Spleen (tissue), 11 donors: ENCODE measurements at regions not wholly inside any gene's neighbourhood (a gene's known extent, or its start where the extent isn't known, plus 50 kb on each side); places are given as distances from the start of the nearest gene placed in this dataset.

ENCODE experiments used
- DNase-seq: peaks from one replicate; pipeline ENCODE4 v3.0.0-alpha.2; 2020
- H3K27ac ChIP-seq, 8 donors: fragments of 200-600 bp; sonication (generic) in 7 of 8; 1 replicate in 4 of 8; 2 replicates in 4 of 8; pipeline versions ENCODE4 v1.5.0 to v1.8.0; 2016 to 2021; ENCODE audit warnings: inconsistent platforms in 4 of 8, mild to moderate bottlenecking in 4 of 8, moderate library complexity in 1 of 8
- H3K27me3 ChIP-seq, 7 donors: fragments of 200-600 bp; sonication (generic) in 6 of 7; replicated peaks in 1 of 7; 1 replicate in 4 of 7; 2 replicates in 3 of 7; pipeline versions ENCODE4 v1.5.0 to v1.8.0; 2016 to 2021; ENCODE audit warnings: inconsistent platforms in 3 of 7, mild to moderate bottlenecking in 1 of 7
- H3K36me3 ChIP-seq, 6 donors: fragments of 200-600 bp; sonication (generic) in 5 of 6; 1 replicate in 4 of 6; 2 replicates in 2 of 6; pipeline versions ENCODE4 v1.5.0 to v1.8.0; 2016 to 2021; ENCODE audit warnings: inconsistent platforms in 2 of 6
- H3K4me1 ChIP-seq, 6 donors: fragments of 200-600 bp; sonication (generic) in 5 of 6; 1 replicate in 3 of 6; 2 replicates in 3 of 6; pipeline versions ENCODE4 v1.5.0 to v1.8.0; 2016 to 2021; ENCODE audit warnings: inconsistent platforms in 3 of 6
- H3K4me3 ChIP-seq, 8 donors: fragments of 200-600 bp; sonication (generic) in 7 of 8; 1 replicate in 4 of 8; 2 replicates in 4 of 8; pipeline versions ENCODE4 v1.5.0 to v1.8.0; 2016 to 2021; ENCODE audit warnings: inconsistent platforms in 4 of 8, mild to moderate bottlenecking in 4 of 8, moderate library complexity in 2 of 8
- H3K9me3 ChIP-seq, 8 donors: fragments of 200-600 bp; sonication (generic) in 7 of 8; 1 replicate in 4 of 8; 2 replicates in 4 of 8; pipeline versions ENCODE4 v1.5.0 to v1.8.0; 2016 to 2021; ENCODE audit warnings: inconsistent platforms in 4 of 8
- POLR2A ChIP-seq, 3 donors: fragments of 450-650 bp; IDR thresholded peaks; one replicate each; pipeline ENCODE4 v1.5.1; 2017; ENCODE audit warnings: antibody characterized with exemption in 3 of 3, mild to moderate bottlenecking in 1 of 3
- POLR2AphosphoS5 ChIP-seq, 3 donors: sonication (generic); formaldehyde crosslinking; IDR thresholded peaks; one replicate each; pipeline ENCODE4 v1.5.1; 2017; ENCODE audit warnings: antibody characterized with exemption in 3 of 3
- WGBS, 5 donors: extraction: QIAGEN DNeasy Blood & Tissue Kit in 3 of 5; methylation state at CpG; one replicate each; pipeline versions ENCODE4 v1.1.5 to v1.1.7; 2013 to 2018; 5-methylcytosine and 5-hydroxymethylcytosine counted together
- intact Hi-C: fragments of 100-400 bp; cut with DNase I; formaldehyde crosslinking; loops from one replicate; pipeline ENCODE4 v1.15.0; 2023; ENCODE audit warnings: low total_unique reads
- TF ChIP-seq, protein P1 (sequence below), 11 experiments: fragments of 200-600 bp in 7 of 11; fragments of 450-650 bp in 4 of 11; sonication (generic) in 4 of 11; IDR thresholded peaks in 8 of 11; conservative IDR thresholded peaks in 3 of 11; 1 replicate in 7 of 11; 2 replicates in 4 of 11; pipeline versions ENCODE4 v1.4.0 to v1.8.0; 2016 to 2021; ENCODE audit warnings: antibody characterized with exemption in 11 of 11, inconsistent platforms in 4 of 11, mild to moderate bottlenecking in 1 of 11
- donor health status: healthy with polysubstance abuse.
- donor health status: DM: no; HTN: no; CAD: no; lungs with moderate emphysema.
- donor health status: DM: no; HTN: no; CAD: no.
- donor health status: Bipolar disorder and iron deficiency.
- donor health status: healthy.
- donor health status: DM: no; HTN: no; CAD: no.
- donor health status: DM: yes; HTN: yes; CAD: no.

DNA sequence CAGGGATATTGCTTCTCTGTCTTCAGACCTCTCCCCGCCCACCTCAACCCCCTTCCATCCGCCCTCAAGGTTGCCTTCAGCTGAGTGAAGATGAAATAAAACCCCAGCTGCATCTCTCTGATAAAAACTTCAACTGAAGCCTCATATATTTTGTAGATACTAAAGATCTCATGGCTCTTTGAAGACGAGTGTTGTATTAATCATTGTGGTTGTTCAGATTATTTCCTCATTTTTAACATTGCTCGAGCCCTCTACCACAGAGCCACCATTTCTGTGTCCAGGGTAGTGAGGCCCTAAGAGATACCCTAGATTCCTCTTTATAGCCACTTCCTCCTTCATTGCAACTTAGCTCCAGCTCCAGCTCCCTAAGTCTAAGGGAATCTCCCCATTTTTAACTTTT lies 312.8 kb upstream of the ZNF507 start:
- WGBS, 5 donors, result 44 to 55% (median 50%) methylated on average over 4 of the region's 4 CpGs
- intact Hi-C loops, result no loop called here
- Histone ChIP-seq H3K9me3 (peaks cover 0 to 9% (median 0%) of the 10 kb centered on the region in 8 donors), H3K4me3 (no peak overlapping the region), H3K4me1 (no peaks in the 10 kb centered on the region), H3K27ac (no peak overlapping the region), H3K36me3 (no peaks in the 10 kb centered on the region), H3K27me3 (no peaks in the 10 kb centered on the region)
- TF ChIP-seq POLR2AphosphoS5 (IDR thresholded peaks at IDR 0.05) (no peak), POLR2A (IDR thresholded peaks at IDR 0.05) (no peak)
- TF ChIP-seq, protein P1, sequence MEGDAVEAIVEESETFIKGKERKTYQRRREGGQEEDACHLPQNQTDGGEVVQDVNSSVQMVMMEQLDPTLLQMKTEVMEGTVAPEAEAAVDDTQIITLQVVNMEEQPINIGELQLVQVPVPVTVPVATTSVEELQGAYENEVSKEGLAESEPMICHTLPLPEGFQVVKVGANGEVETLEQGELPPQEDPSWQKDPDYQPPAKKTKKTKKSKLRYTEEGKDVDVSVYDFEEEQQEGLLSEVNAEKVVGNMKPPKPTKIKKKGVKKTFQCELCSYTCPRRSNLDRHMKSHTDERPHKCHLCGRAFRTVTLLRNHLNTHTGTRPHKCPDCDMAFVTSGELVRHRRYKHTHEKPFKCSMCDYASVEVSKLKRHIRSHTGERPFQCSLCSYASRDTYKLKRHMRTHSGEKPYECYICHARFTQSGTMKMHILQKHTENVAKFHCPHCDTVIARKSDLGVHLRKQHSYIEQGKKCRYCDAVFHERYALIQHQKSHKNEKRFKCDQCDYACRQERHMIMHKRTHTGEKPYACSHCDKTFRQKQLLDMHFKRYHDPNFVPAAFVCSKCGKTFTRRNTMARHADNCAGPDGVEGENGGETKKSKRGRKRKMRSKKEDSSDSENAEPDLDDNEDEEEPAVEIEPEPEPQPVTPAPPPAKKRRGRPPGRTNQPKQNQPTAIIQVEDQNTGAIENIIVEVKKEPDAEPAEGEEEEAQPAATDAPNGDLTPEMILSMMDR (IDR thresholded peaks at IDR 0.05 in 8 of 11, conservative IDR thresholded peaks at IDR 0.05 in 3 of 11), result no peak
- DNase-seq, result no peak

DNA sequence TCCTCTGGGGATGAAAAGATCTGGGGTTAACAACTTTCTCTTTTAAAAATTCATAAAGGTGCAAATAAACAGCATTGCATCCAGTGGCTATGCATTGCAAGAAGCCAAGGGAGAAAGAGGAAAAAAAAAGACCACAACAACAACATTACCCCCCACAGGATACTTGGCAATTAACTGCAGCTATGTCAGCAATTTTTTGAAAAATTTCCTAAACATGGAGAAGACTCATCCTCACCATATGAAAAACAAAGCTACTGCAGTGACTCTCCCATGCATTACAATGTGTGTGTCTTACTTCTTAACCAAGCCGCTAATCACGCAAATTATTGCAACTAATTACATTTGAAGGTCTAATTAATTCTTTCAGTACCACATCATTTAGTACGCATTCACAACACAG lies 309.8 kb upstream of the ZNF507 start:
- no peak for TF ChIP-seq POLR2A (IDR thresholded peaks at IDR 0.05)
- TF ChIP-seq, protein P1 (IDR thresholded peaks at IDR 0.05 in 8 of 11, conservative IDR thresholded peaks at IDR 0.05 in 3 of 11), result no peak
- Histone ChIP-seq H3K4me3 (no peak overlapping the region), H3K27me3 (no peaks in the 10 kb centered on the region), H3K9me3 (no peaks in the 10 kb centered on the region), H3K4me1 (no peaks in the 10 kb centered on the region), H3K36me3 (no peaks in the 10 kb centered on the region), H3K27ac (no peak overlapping the region)
- DNase-seq, result no peak
- WGBS, 5 donors, result 93 to 98% (median 95%) methylated on average over 3 of the region's 3 CpGs
- intact Hi-C loops, result no loop called here

DNA sequence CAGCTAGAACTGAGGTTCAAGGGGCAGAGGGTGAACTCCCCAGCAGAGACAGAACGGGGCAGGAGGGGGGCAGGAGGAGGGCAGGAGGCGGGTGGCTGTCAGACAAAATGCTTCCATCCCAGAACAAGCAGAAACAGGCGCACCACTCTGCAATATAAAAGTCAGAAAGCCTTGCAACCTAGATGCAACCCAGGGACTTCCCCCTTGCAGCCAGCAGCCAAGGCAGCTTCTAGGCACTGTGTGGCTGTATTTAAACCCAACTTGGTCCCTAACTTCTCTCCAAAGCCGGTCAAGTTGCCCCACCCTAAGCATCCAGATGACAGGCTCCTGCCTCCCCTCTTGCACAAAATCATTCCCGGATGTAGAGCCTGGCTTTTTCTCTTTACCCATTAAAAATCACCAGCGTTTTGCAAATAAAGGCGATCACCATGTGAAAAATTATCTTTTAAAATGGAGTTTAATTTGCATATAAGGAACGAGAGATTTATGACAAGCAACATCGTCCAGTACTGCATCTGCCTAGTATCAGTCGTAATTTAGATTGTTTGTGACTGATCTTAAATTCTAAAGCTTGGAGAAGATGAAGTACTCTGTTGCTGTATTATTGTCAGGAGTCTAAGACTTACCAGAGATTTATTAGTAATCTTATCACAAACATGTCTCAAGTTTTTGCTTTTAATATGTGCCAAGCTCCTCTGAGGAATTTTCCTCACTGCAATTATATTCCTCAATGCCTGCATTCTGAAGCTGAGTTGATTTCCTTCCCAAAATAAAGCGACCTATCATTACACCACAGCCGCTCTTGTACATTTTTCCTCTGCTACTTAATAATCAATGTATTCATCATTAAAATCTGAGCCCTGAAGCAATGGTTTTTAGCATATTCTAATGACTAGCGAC lies 307.1 kb upstream of the ZNF507 start:
- TF ChIP-seq POLR2A (IDR thresholded peaks at IDR 0.05), result no peak
- no peak for TF ChIP-seq POLR2AphosphoS5 (IDR thresholded peaks at IDR 0.05)
- TF ChIP-seq, protein P1 (IDR thresholded peaks at IDR 0.05 in 8 of 11, conservative IDR thresholded peaks at IDR 0.05 in 3 of 11), result no peak
- Histone ChIP-seq H3K4me1 (peaks cover 0 to 8% (median 0%) of the 10 kb centered on the region in 6 donors), H3K27me3 (peaks cover 0 to 25% (median 0%) of the 10 kb centered on the region in 7 donors), H3K4me3 (no peak overlapping the region), H3K36me3 (no peaks in the 10 kb centered on the region), H3K9me3 (no peaks in the 10 kb centered on the region), H3K27ac (no peak overlapping the region)
- intact Hi-C loops, result no loop called here
- DNase-seq, result no peak
- 73 to 81% (median 75%) methylated on average over 13 of the region's 13 CpGs for WGBS, 5 donors

DNA sequence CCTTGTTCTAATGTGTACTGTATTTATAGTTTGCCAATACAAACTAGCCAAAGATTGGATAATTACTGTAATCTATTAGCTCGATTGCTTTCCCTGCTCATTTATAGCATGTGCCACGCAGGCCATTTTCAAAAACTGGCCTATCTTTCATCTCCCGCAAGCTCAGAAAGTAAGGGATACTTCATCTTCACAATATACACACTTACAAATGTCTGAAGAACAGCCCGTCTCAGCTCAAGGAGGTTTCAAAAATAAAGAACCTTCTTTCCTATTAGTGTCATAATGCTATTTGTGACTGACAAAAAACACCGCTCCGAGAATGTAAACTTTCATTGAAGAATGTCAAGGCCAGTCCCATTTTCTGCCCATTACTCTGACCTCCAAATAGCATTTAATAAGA lies 306.4 kb upstream of the ZNF507 start:
- H3K9me3 ChIP-seq, result no peaks in the 10 kb centered on the region
- TF ChIP-seq, protein P1 (IDR thresholded peaks at IDR 0.05 in 8 of 11, conservative IDR thresholded peaks at IDR 0.05 in 3 of 11), result no peak
- TF ChIP-seq POLR2A (IDR thresholded peaks at IDR 0.05), result no peak
- TF ChIP-seq POLR2AphosphoS5 (IDR thresholded peaks at IDR 0.05), result no peak

More for the DNA sequence above, 306.4 kb upstream of the ZNF507 start:
- H3K4me3 ChIP-seq, result no peak overlapping the region
- H3K27ac ChIP-seq, result no peak overlapping the region
- intact Hi-C loops, result no loop called here
- WGBS, 5 donors, result 60 to 75% (median 64%) methylated on average over 6 of the region's 6 CpGs
- no peak for DNase-seq
- H3K27me3 ChIP-seq, result peaks cover 0 to 32% (median 6%) of the 10 kb centered on the region in 7 donors
- H3K36me3 ChIP-seq, result no peaks in the 10 kb centered on the region
- peaks cover 0 to 8% (median 0%) of the 10 kb centered on the region in 6 donors for H3K4me1 ChIP-seq
